ENCODE measurements at regions not wholly inside any gene's neighbourhood (a gene's known extent, or its start where the extent isn't known, plus 50 kb on each side); places are given as distances from the start of the nearest gene placed in this dataset.
"Not testable (repeated sequence)": the region's sequence is repeated elsewhere in the genome, so short reads cannot be mapped to it uniquely, and the experiment has no call there.

DNA sequence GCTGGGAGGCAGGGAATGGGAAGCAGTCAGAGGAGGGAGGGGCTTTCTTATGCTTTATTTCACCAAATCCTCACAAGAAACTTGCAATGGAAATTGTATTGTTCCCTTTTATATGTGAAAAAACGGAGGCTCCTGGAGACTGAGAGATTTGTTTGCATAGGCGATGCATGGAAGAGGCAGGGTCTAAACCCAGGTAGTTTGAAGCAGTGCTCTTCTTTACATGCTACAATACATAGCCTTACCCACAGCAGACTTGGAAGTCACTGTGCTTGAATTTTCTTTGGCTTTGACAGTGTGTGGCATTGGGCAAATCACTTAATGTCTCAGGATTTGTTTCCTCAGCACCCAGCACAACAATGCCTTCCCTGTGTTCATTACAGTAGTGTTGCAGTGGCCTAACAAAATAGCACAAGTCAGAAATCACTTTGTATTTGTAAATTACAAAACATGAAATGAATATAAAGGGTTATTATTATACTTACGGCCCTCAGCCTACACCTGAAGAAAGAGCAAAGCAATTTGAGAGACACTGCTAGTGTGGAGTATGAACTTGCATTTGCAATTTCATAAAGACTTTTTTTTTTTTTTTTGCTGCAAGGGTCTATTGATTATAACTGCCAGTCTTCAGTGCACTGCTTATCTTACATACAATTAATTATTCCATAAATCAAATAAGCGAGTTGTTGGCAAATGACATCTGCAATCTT is 646.4 kb upstream of the KCNMB2 start:
- no peak for DNase-seq

GRCh38 chr3:177890359-177890683 is 645.9 kb upstream of the KCNMB2 start:
- DNase-seq: no peak

DNA sequence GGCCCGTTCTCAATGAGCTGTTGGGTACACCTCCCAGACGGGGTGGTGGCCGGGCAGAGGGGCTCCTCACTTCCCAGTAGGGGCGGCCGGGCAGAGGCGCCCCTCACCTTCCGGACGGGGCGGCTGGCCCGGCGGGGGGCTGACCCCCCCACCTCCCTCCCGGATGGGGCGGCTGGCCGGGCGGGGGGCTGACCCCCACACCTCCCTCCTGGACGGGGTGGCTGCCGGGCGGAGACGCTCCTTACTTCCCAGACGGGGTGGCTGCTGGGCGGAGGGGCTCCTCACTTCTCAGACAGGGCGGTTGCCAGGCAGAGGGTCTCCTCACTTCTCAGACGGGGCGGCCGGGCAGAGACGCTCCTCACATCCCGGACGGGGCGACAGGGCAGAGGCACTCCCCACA is 644.7 kb upstream of the KCNMB2 start:
- DNase-seq: not testable (repeated sequence)

DNA sequence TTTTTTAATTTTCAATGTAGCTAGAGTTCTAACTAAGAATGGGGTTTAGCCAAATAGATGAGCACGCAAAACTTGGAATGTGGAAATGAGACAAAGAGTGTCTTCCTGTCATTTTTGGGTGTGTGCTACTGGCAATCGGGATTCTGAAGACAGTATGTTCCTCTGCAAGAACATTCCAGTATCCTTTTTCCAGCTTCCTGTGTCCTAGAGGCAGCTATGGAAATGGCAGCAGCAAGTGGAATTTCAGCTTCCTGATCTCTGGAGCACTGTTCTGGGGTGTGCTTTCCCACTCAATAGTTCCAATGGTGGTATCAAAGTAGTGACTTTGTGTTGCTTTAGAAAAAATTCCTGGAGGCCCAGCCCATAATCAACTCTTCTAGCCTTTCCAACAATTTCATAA is 642.9 kb upstream of the KCNMB2 start:
- DNase-seq: no peak

- DNase-seq: no peak
Measured at GRCh38 chr3:177894081-177894728, 642.0 kb upstream of the KCNMB2 start.

GRCh38 chr3:177898185-177898584 is 638.1 kb upstream of the KCNMB2 start:
- no peak for DNase-seq

DNA sequence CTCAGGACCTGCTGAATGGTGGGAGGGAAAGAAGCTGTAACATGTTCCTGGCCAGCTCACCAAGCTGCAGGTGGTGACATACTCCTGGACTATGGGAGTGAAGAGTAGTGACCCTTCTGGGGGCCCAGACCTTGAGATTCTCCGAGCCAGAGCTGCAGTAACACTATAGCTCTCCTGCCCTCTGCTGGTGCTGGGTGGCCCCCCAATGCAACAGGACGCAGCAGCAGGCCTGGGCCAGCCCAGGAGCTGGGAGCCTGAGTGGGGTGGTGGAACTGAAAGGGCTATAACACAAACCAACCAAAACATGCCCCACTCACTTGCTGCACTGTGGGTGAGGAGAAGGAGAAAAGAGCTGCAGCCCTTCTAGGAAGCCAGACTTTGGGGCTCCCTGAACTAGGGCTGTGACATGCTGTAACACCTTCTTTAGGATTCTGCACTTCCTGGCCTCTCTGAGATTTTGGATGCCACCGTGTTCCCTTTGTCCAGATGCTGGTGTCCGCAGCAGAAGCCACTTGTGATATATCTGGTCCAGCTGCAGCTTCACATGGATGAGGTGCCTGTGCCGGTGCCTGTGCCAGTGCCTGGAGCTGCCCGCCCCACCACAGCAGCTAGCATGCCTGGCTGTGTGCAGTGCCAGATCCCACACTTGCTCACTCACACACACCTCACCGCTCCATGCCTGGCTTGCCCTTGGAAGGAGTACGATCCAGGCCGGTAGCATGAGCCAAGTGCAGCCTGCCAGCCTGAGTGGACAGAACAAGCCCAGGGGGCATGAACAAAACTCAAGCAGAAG is 636.8 kb upstream of the KCNMB2 start:
- DNase-seq: no peak

DNA sequence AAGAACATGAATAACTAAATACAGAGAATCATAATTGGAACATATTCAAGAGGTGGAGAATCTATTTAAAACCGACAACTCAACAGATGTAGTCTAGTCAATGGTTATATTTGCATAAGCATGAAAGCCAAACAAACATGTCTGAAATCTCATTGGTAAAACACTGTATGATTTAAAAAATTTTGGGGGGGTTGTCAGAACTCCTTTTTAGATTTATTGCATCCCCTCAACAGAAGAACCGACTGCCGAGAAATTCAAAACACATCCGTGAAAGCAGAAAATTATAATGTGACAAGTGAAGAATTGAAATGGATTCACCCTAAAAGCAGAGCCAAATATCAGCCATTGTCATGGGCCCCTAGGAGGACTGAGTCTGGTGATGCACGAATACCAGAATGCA is 633.4 kb upstream of the KCNMB2 start:
- no peak for DNase-seq

DNA sequence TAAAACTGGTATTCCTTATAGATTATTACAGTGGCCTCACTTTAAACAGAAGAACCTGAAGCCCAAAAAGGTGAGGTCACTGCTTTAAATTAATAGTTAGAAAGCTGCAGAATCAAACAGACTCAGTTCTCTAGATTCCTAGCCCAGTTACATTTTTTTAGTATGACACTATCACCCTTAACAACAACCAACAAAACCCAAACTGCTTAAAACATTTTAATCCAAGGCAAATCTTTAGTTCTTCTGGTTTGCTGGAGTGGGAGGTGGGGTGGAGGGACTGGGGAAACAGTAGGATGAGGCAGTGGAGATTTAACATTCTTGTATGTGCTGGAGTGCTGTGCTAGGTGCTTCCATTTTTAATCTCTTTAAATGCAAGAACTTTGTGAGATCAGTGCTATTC is 631.6 kb upstream of the KCNMB2 start:
- no peak for DNase-seq

DNA sequence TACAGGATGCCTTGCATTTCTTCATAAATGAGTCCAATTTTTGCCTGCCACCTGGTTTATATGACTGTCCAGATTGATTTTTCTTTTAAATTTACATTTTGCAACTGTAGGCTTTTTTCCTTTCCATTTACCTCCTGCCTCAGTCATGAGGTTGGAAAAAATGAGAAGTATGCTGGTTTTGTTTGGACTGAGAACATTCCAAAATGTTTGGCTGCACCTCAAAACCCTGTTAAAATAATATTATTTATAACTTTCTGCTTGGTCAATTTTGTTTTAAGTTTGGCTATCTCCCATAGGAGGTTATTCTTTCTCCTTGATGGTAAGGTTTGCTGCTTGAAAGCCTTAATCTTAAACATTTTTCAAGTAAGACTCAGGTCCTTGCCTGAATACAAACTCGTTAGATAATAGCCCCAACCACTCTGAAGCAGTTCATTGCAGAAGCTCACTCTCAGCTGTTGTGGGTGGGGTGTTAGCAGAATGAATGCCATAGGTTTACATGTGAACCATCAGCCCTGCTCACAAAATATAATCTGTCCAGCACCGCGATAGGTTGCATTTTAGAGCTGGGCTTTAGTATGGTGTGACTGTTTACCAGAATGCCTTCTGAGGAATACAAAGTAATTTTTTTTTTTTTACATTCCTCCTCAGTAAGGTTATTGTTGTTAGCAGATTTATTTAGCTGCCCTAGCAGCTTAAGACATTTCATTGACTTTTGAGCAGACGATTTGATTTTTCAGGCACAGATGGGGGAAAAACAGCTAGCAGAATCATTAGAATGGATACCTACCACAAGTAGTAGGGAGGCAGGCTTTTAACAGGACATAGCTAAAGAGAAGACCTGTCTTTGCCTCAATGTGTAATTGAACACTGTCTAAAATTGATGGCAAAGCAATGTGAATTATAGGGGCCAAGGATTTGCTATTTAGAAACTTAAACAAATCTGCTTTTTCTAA is 630.8 kb upstream of the KCNMB2 start:
- no peak for DNase-seq

DNA sequence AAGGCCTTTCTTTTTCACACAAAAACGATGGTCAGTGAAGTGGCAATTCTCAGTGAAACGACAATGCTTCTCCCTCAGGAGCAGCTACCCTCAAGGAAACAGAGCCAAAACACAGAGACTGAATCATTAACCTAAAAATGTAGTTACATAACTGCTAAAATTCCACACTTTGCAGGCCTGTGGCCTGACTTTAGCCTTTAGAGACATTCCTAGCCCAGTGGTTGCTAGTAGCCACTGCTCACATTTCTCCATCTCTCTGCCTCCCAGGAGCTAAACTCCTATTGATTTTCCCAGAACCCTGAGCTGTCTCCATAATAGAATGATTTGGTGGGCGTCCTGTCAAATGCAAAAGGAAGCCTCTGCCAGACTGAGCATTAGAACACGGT is 630.1 kb upstream of the KCNMB2 start:
- no peak for DNase-seq

DNA sequence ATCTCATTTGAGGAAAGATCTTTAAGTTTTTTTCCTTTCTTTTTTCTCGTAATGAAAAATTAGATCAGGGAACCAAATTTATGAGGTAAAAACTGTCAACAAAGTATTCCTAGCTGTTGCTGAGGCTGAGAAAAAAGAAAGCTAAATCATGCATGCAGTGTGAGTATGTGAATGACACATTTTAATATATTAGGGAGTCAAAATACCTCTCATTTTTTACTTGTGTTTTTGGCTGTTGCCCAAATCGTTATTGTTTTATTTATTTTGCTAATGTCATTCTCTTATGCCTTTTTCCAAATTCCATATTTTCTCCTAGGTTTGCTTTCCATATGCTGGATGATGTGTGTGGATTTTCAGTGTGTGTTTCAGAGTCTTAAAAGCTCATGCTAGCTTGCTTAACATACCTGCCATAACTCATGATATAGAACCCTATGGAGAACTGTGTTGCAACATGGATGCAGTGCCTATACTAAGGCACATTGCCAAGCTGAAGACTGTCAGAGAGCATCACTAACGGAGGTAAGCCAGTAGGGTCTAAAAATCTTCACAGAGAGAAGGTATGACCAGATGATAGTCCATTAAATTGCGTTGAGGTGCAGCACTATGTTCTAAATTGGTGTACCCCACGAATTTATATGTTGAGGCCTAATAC is 629.5 kb upstream of the KCNMB2 start:
- no peak for DNase-seq

GRCh38 chr3:177909530-177909929 is 626.7 kb upstream of the KCNMB2 start:
- DNase-seq: not testable (repeated sequence)

GRCh38 chr3:177914224-177914623 is 622.0 kb upstream of the KCNMB2 start:
- no peak for DNase-seq

DNA sequence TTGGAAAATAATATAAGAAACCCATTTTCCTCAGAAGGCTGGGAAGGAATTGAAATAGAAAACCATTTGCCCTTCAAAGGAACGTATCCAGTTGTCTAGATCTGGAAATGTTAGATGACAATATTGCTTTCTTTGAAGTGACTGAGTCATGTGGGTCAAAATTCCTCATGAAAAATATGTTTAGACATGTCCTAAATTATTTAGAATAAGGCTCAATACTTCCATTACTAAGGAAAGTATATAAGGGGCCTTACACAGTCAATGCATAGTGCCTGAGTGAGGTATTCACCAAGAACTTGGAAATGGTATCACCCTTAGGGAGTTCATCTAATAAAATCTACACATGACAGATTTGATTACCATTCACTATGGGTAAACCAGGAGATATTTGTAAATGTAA is 619.8 kb upstream of the KCNMB2 start:
- no peak for DNase-seq

DNA sequence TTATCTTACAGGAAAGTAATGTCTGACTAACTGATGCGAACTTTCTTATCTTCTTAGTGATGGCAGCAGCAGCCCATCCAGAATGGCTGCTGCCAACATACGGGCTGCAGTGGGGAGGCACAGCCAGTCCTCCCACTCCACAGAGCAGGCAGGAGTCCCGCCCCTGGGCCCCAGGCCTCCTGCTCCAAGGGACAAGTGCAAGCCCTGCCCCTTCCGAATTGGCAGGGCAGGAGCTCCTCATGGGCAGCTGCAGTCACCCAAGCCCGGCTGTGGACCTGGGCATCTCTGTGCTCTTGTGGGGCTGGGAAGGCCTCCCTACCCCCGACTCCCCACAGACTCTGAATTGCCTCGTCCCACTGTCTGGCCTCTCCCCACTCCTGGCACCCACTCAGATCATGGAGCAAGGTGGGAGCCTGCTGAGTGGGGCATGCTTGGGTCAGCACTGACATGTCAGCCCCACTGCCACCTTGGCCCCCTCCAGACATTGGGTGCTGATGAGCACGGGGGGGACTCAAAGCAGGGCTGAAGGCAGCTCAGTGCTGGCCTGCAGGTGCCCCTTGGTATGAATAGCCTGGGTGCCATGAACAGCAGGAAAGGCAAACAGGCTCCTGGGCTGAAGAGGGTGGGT is 618.9 kb upstream of the KCNMB2 start:
- DNase-seq: no peak

- DNase-seq: no peak
Measured at GRCh38 chr3:177921153-177921552, 615.1 kb upstream of the KCNMB2 start.

GRCh38 chr3:177924261-177924660 is 612.0 kb upstream of the KCNMB2 start:
- DNase-seq: no peak

GRCh38 chr3:177928172-177928873 is 607.9 kb upstream of the KCNMB2 start:
- no peak for DNase-seq

DNA sequence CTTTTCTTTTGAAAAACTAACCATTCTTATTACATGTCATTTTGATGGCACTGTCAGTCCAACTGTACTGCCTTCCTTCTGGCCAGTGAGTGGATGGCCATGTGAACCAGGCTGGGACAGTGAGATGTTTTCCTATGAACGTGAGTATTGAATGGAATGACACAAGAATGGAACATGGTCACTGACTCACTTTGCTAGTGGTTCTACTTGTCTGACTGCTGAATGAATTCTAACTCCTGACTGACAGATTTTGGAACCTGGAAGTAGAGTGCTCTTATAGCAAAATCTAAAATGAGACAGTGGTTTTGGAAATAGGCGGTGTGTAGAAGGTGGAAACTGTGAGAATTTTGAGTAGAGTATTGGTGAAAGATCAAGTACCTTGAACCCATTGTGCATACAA is 606.9 kb upstream of the KCNMB2 start:
- no peak for DNase-seq

- no peak for DNase-seq
Measured at GRCh38 chr3:177930771-177931170, 605.5 kb upstream of the KCNMB2 start.
